ENCODE measurements at regions not wholly inside any gene's neighbourhood (a gene's known extent, or its start where the extent isn't known, plus 50 kb on each side); places are given as distances from the start of the nearest gene placed in this dataset.

- DNase-seq (ENCODE audit: low read depth): no peak
Measured at GRCh38 chr5:8239198-8239597, 370.2 kb downstream of the MTRR start.

GRCh38 chr5:8239646-8240045 lies 370.7 kb downstream of the MTRR start:
- no peak for DNase-seq (ENCODE audit: low read depth)

- no peak for DNase-seq (ENCODE audit: low read depth)
Measured at GRCh38 chr5:8241076-8241475, 372.1 kb downstream of the MTRR start.

- no peak for DNase-seq (ENCODE audit: low read depth)
Measured at GRCh38 chr5:8241558-8241957, 372.6 kb downstream of the MTRR start.

- DNase-seq (ENCODE audit: low read depth): no peak
Measured at GRCh38 chr5:8247049-8247899, 378.3 kb downstream of the MTRR start.

GRCh38 chr5:8253376-8253775 lies 384.4 kb downstream of the MTRR start:
- DNase-seq (ENCODE audit: low read depth): no peak

- no peak for DNase-seq (ENCODE audit: low read depth)
Measured at GRCh38 chr5:8254674-8255073, 385.7 kb downstream of the MTRR start.

GRCh38 chr5:8258801-8259200 lies 389.9 kb downstream of the MTRR start:
- no peak for DNase-seq (ENCODE audit: low read depth)

- DNase-seq (ENCODE audit: low read depth): peak; percentile 0
Measured at GRCh38 chr5:8270246-8270645, 401.3 kb downstream of the MTRR start.

GRCh38 chr5:8280711-8281363 lies 411.9 kb downstream of the MTRR start:
- DNase-seq (ENCODE audit: low read depth): no peak

GRCh38 chr5:8288334-8288733 lies 419.4 kb downstream of the MTRR start:
- DNase-seq (ENCODE audit: low read depth): no peak

- DNase-seq (ENCODE audit: low read depth): no peak
Measured at GRCh38 chr5:8288897-8289516, 420.1 kb downstream of the MTRR start.

GRCh38 chr5:8289779-8290178 lies 420.8 kb downstream of the MTRR start:
- DNase-seq (ENCODE audit: low read depth): no peak

GRCh38 chr5:8290721-8291120 lies 421.8 kb downstream of the MTRR start:
- DNase-seq (ENCODE audit: low read depth): no peak

- no peak for DNase-seq (ENCODE audit: low read depth)
Measured at GRCh38 chr5:8291641-8292040, 422.7 kb downstream of the MTRR start.

- no peak for DNase-seq (ENCODE audit: low read depth)
Measured at GRCh38 chr5:8295141-8295540, 426.2 kb downstream of the MTRR start.

GRCh38 chr5:8299716-8300115 lies 430.8 kb downstream of the MTRR start:
- no peak for DNase-seq (ENCODE audit: low read depth)

GRCh38 chr5:8304341-8304740 lies 435.4 kb downstream of the MTRR start:
- DNase-seq (ENCODE audit: low read depth): no peak

- no peak for DNase-seq (ENCODE audit: low read depth)
Measured at GRCh38 chr5:8306288-8306896, 437.4 kb downstream of the MTRR start.

GRCh38 chr5:8314965-8315364 lies 446.0 kb downstream of the MTRR start:
- no peak for DNase-seq (ENCODE audit: low read depth)

GRCh38 chr5:8316608-8317280 lies 447.8 kb downstream of the MTRR start:
- no peak for DNase-seq (ENCODE audit: low read depth)

GRCh38 chr5:8317335-8317734 lies 448.4 kb downstream of the MTRR start:
- no peak for DNase-seq (ENCODE audit: low read depth)

Data from LHCN-M2 (cell line).